C4-2B (cell line): ENCODE measurements at regions not wholly inside any gene's neighbourhood (a gene's known extent, or its start where the extent isn't known, plus 50 kb on each side); places are given as distances from the start of the nearest gene placed in this dataset.

ENCODE experiments used
- H3K27ac ChIP-seq: fragments of 450-650 bp; 2 replicates; pipeline ENCODE4 v1.5.1; 2017
- CTCF ChIP-seq: fragments of 450-650 bp; conservative IDR thresholded peaks from 2 replicates; pipeline ENCODE4 v1.5.1; 2017; ENCODE audit warnings: mild to moderate bottlenecking
- ZFX ChIP-seq: fragments of 450-650 bp; IDR thresholded peaks from 2 replicates; pipeline ENCODE4 v1.6.1; 2017

- no peak for TF ChIP-seq ZFX
- no peak for TF ChIP-seq CTCF
Observed at GRCh38 chr11:112541140-112542046, 280.7 kb upstream of the PLET1 start.

DNA sequence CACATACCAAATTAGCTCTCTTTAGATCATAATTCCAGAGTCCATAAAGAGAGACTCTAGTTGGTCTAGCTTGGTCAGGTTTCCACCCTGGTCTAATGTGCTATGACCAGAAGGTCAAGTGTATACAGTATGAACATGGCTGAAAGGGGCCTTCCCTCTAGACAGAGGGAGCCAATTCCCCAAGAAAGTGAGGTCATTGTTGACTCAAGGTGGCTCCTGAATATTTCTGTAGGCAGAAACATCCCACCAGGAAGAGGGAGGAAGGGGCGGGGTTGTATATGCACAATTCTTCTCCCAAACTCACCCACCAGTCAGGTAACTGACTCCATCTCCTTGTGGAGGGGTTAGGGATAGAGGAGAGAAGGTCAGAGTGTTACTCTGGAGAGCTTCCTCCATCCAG is 281.8 kb upstream of the PLET1 start:
- TF ChIP-seq CTCF (no peak), ZFX (no peak)
- H3K27ac ChIP-seq, result no peak overlapping the region

More at GRCh38 chr11:112541140-112542046, 280.7 kb upstream of the PLET1 start:
- H3K27ac ChIP-seq, result no peak overlapping the region

DNA sequence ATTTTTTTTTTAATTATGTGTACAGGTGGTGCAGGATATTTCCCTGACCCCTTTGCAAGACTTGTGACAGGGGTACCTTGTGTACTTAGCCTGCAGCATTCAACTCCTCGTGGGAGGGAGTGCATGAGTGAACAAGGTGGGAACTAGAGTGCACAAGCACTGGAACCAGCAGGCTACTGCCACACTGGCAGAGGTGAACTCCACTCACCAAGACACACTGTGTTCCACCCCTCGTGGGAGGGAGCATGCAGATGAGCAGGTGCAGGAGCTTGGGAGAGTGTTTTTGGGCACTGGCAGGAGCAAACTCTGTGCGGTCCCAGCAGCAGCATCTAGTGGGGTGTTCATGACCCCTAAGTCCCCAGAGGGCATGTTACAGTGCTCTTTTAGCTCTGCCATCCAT is 282.7 kb upstream of the PLET1 start:
- H3K27ac ChIP-seq, result no peak overlapping the region
- TF ChIP-seq ZFX (no peak), CTCF (no peak)

- no peak overlapping the region for H3K27ac ChIP-seq
- TF ChIP-seq CTCF (no peak), ZFX (no peak)
Observed at GRCh38 chr11:112548641-112549040, 288.0 kb upstream of the PLET1 start.

GRCh38 chr11:112553205-112553731 is 292.6 kb upstream of the PLET1 start:
- H3K27ac ChIP-seq, result no peak overlapping the region

GRCh38 chr11:112554586-112554985 is 293.9 kb upstream of the PLET1 start:
- no peak overlapping the region for H3K27ac ChIP-seq
- TF ChIP-seq ZFX (no peak), CTCF (no peak)

More at GRCh38 chr11:112553205-112553731, 292.6 kb upstream of the PLET1 start:
- TF ChIP-seq CTCF (no peak), ZFX (no peak)
